GM12872 (cell line): ENCODE measurements at regions not wholly inside any gene's neighbourhood (a gene's known extent, or its start where the extent isn't known, plus 50 kb on each side); places are given as distances from the start of the nearest gene placed in this dataset.

Experiments
- CTCF ChIP-seq: IDR thresholded peaks from 3 replicates; pipeline ENCODE4 v1.5.1; 2011; ENCODE audit warnings: low read depth, mild to moderate bottlenecking, low read length, moderate library complexity; ENCODE audit not compliant: insufficient read depth

- no peak for TF ChIP-seq CTCF
Measured at GRCh38 chr3:151592287-151592686, 131.4 kb upstream of the IGSF10 start.

DNA sequence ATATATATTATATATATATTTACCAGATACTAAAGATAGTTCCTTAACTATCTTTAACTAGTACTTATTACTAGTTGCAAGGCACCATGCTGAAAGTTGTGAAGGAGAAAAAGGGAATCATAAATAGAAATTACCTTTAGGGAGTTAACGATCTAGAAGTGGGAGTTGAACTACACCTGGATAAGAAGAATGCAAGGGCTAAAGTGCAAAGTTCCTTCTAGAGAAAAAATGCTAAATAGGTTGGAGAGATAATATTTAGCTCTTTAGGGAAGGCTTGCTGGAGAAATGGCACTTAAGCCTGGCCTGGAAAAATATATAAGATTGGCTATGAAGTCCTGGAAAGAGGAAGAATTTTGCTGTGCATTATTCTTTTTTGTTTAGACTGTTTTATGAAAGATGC is 130.6 kb upstream of the IGSF10 start:
- no peak for TF ChIP-seq CTCF

DNA sequence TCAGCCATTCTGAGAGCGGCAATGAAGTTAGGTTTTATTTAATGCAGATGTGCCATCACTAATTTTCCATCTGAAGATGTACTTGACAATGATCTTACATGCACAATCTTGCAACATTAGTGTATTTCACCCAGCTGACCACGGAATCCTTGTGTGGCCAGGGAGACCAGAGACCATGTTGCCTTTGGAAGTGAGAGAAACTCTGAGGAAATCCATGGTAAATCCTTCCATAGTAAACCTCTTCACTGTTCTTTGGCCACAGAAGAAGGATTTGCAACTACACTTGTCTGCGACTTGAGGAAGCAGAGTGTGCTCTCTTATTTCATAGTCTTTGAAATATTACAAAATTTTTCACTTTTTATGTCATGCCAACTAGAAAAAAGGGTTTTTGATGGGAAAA is 128.4 kb upstream of the IGSF10 start:
- no peak for TF ChIP-seq CTCF

DNA sequence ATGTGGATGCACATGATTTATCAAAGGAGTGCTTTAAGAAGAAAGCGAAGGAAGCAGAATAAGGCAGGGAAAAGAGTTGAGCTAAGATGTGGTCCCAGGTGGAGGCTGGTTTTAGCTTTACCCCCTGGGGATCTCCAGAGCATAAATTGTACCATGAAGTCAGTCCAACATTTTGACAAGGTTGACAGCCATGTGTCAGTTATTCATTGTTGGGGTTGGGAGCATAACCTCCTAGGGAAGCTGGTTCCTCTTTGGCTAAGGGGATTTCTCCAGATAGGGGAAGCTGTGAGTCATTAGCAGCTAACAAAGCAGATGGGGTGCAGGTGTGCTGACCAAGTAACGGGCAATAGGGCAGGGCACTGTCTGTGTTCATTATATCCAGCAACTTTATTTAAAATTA is 123.7 kb upstream of the IGSF10 start:
- no peak for TF ChIP-seq CTCF

DNA sequence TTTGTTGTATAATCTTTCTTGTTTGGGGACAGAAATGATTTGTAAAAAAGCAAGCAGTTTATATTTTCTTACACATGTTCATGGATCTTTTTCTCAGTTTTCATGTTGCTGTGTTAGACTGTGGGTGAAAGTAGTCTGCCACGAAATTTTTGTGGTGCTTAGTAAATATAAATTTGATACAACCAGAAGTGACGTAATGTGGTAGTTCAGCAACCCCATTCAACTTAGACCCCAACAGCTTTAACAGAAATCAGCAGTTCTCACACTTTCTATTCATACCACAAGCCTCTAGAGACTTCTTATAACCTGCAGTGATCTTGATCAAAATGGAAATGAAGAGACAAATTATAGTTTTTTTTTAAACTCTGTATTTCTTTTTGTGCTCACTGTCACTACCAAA is 120.2 kb upstream of the IGSF10 start:
- no peak for TF ChIP-seq CTCF

GRCh38 chr3:151580591-151580990 is 119.7 kb upstream of the IGSF10 start:
- no peak for TF ChIP-seq CTCF

- no peak for TF ChIP-seq CTCF
Measured at GRCh38 chr3:151579571-151580270, 118.9 kb upstream of the IGSF10 start.
